ENCODE measurements at regions not wholly inside any gene's neighbourhood (a gene's known extent, or its start where the extent isn't known, plus 50 kb on each side); places are given as distances from the start of the nearest gene placed in this dataset.
"Not testable (repeated sequence)": the region's sequence is repeated elsewhere in the genome, so short reads cannot be mapped to it uniquely, and the experiment has no call there.

- TF ChIP-seq ZNF592 (IDR thresholded peaks at IDR 0.05) (no peak), ZSCAN29 (IDR thresholded peaks at IDR 0.05) (no peak), FOXK2 (IDR thresholded peaks at IDR 0.05) (no peak)
Measured at GRCh38 chr10:37534166-37534565, 323.2 kb downstream of the ZNF248 start (continued).

- FAIRE-seq: not testable (repeated sequence)
Measured at GRCh38 chr10:37525410-37525809, 332.0 kb downstream of the ZNF248 start.

More at GRCh38 chr10:37525410-37525809, 332.0 kb downstream of the ZNF248 start:
- H4K20me1 ChIP-seq (ENCODE audit: control insufficient read depth, insufficient read depth); H3K79me2 ChIP-seq (ENCODE audit: control insufficient read depth, insufficient read depth, low read length); H3K9me3 ChIP-seq (replicated peaks; ENCODE audit: control insufficient read depth, insufficient read depth, low read length); H3K9ac ChIP-seq (ENCODE audit: control insufficient read depth, insufficient read depth, low read length); H3K27me3 ChIP-seq (replicated peaks in 1 of 2; ENCODE audit: control insufficient read depth in 2 of 2, insufficient read depth in 2 of 2, low read length in 1 of 2); H3K4me2 ChIP-seq (ENCODE audit: control insufficient read depth, insufficient read depth); DNase-seq (ENCODE audit: low read depth, low spot score); ATAC-seq; intact Hi-C loops (cut with micrococcal nuclease; ENCODE audit: unreplicated experiment); BruUV-seq (replicated peaks); H2AFZ ChIP-seq (ENCODE audit: control insufficient read depth, low read depth, low read length); H3K4me1 ChIP-seq (ENCODE audit: control insufficient read depth, insufficient read depth, low read length); POLR2A ChIA-PET; H3K27ac ChIP-seq (ENCODE audit: control insufficient read depth, insufficient read depth); in situ Hi-C loops (cut with MboI); H3K4me3 ChIP-seq; H3K36me3 ChIP-seq (ENCODE audit: control insufficient read depth in 2 of 2, insufficient read depth in 2 of 2, low read length in 1 of 2): not testable (repeated sequence)
- WGBS (ENCODE audit: insufficient coverage, insufficient replicate concordance, low lambda C conversion rate, missing lambda C conversion rate): 2% methylated on average over 2 of the region's 2 CpGs
- ChIA-PET CTCF (interaction anchor here (0.7 to 1.1 kb wide), 4 partner anchors 11 to 230 kb away, joined by 3 to 12 read pairs (median 4); no protein-coding TSS in a partner anchor), SMC1A (ENCODE audit: uncharacterized antibody, unreplicated experiment) (interaction anchor here (0.9 to 1.1 kb wide), 4 partner anchors 9 to 229 kb away, joined by 3 to 4 read pairs (median 3); no protein-coding TSS in a partner anchor), RAD21 (ENCODE audit: unreplicated experiment) (interaction anchor here (1.0 kb wide), 1 partner anchor 229 kb away, joined by 3 read pairs; no protein-coding TSS in a partner anchor)

Data from GM12878 (cell line).